Loucy (cell line): ENCODE measurements at regions not wholly inside any gene's neighbourhood (a gene's known extent, or its start where the extent isn't known, plus 50 kb on each side); places are given as distances from the start of the nearest gene placed in this dataset.

Experiments used
- EZH2phosphoT487 ChIP-seq: fragments of 200-600 bp; IDR thresholded peaks from 2 replicates; pipeline ENCODE4 v1.6.1; 2018; ENCODE audit warnings: antibody characterized with exemption, mild to moderate bottlenecking, moderate library complexity, borderline replicate concordance
- TF ChIP-seq, protein P1 (sequence below): fragments of 200-600 bp; sonication (generic); conservative IDR thresholded peaks from 2 replicates; pipeline ENCODE4 v1.5.1; 2014; ENCODE audit warnings: mild to moderate bottlenecking, antibody characterized with exemption, low read length

DNA sequence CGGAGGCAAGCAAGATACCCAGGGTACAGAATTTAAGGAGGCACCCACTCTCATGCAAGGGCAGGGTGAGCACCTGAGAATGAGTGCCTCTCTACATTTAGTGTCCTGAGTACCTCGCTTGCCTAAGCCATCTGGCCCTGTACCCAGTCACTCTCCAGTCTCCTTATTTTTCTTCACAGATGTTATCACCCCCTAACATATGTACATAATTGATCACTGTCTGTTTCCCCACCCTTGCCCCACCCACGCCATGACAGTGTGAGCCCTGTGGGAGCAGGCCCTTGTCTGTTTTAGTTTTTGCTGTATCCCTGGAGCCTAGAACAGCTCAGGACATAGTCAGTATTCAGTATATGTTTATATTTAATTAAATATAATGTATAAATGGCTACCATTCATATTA is 113.6 kb downstream of the SPRY1 start:
- TF ChIP-seq EZH2phosphoT487: no peak
- TF ChIP-seq, protein P1, sequence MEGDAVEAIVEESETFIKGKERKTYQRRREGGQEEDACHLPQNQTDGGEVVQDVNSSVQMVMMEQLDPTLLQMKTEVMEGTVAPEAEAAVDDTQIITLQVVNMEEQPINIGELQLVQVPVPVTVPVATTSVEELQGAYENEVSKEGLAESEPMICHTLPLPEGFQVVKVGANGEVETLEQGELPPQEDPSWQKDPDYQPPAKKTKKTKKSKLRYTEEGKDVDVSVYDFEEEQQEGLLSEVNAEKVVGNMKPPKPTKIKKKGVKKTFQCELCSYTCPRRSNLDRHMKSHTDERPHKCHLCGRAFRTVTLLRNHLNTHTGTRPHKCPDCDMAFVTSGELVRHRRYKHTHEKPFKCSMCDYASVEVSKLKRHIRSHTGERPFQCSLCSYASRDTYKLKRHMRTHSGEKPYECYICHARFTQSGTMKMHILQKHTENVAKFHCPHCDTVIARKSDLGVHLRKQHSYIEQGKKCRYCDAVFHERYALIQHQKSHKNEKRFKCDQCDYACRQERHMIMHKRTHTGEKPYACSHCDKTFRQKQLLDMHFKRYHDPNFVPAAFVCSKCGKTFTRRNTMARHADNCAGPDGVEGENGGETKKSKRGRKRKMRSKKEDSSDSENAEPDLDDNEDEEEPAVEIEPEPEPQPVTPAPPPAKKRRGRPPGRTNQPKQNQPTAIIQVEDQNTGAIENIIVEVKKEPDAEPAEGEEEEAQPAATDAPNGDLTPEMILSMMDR: no peak
